ENCODE measurements at regions not wholly inside any gene's neighbourhood (a gene's known extent, or its start where the extent isn't known, plus 50 kb on each side); places are given as distances from the start of the nearest gene placed in this dataset.
"Not testable (repeated sequence)": the region's sequence is repeated elsewhere in the genome, so short reads cannot be mapped to it uniquely, and the experiment has no call there.

DNA sequence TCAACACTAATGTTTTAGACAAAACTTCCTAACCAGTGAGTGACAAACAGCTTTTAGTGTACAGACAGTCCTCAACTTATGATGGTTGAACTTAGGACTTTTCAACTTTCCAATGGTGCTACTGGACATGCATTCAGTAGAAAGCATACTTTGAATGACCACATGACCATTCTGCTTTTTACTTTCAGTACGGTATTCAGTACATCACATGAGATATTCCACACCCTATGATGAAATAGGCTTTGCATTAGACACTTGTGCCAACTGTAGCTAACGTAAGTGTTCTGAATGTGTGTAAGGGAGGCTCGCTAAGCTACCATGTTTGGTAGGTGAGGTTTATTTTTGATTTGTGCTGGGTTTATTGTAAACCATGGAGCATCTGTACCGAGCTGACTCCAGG, 113.7 kb downstream of the WNT7A start:
- no peaks in the 10 kb centered on the region for H3K27me3 Mint-ChIP-seq (ENCODE audit: low read depth)
- intact Hi-C loops (cut with micrococcal nuclease), result no loop called here
- H3K36me3 Mint-ChIP-seq (ENCODE audit: low read depth), result no peaks in the 10 kb centered on the region
- peaks cover 12% of the 10 kb centered on the region for H3K9me3 Mint-ChIP-seq
- DNase-seq, result no peak
- CTCF ChIA-PET, result interaction anchor here (1.4 kb wide), 1 partner anchor 115 kb away, joined by 3 read pairs; no protein-coding TSS in a partner anchor
- no peak overlapping the region for H3K4me3 Mint-ChIP-seq
- H3K4me1 Mint-ChIP-seq (ENCODE audit: low read depth), result peaks cover 8% of the 10 kb centered on the region
- H3K27ac Mint-ChIP-seq, result no peak overlapping the region

GRCh38 chr3:13764161-13764560, 115.7 kb downstream of the WNT7A start:
- H3K27ac Mint-ChIP-seq, result no peak overlapping the region
- H3K36me3 Mint-ChIP-seq (ENCODE audit: low read depth), result no peaks in the 10 kb centered on the region
- DNase-seq, result no peak
- no peak overlapping the region for H3K4me3 Mint-ChIP-seq
- H3K9me3 Mint-ChIP-seq, result peaks cover 12% of the 10 kb centered on the region
- CTCF ChIA-PET, result no interaction called here
- intact Hi-C loops (cut with micrococcal nuclease), result no loop called here
- H3K27me3 Mint-ChIP-seq (ENCODE audit: low read depth), result no peaks in the 10 kb centered on the region
- no peaks in the 10 kb centered on the region for H3K4me1 Mint-ChIP-seq (ENCODE audit: low read depth)

DNA sequence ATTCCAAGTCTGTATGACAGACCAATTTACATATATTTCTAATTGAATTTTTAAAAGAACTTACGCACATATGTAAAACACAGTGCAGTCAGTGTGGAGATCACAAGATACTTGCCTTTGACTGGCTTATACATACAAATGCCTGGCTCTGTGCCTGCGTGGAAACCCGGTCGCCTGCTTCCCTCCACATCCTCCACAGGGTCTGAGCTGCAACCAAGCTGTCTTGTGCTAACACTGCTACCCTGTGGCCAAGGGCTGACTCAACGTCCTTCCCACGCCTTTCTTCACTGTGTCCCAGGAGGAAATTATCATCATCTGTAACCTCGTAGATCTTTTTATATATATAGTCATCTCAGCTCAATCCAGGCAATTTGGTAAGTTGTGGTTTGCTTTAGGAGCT, 117.0 kb downstream of the WNT7A start:
- peaks cover 12% of the 10 kb centered on the region for H3K9me3 Mint-ChIP-seq
- H3K4me3 Mint-ChIP-seq, result no peak overlapping the region
- H3K4me1 Mint-ChIP-seq (ENCODE audit: low read depth), result no peaks in the 10 kb centered on the region
- H3K36me3 Mint-ChIP-seq (ENCODE audit: low read depth), result no peaks in the 10 kb centered on the region
- no peaks in the 10 kb centered on the region for H3K27me3 Mint-ChIP-seq (ENCODE audit: low read depth)
- H3K27ac Mint-ChIP-seq, result no peak overlapping the region
- intact Hi-C loops (cut with micrococcal nuclease), result no loop called here
- no peak for DNase-seq
- CTCF ChIA-PET, result no interaction called here

- H3K27me3 Mint-ChIP-seq (ENCODE audit: low read depth), result peaks cover 6% of the 10 kb centered on the region
- no peaks in the 10 kb centered on the region for H3K36me3 Mint-ChIP-seq (ENCODE audit: low read depth)
- no peak overlapping the region for H3K27ac Mint-ChIP-seq
- intact Hi-C loops (cut with micrococcal nuclease), result no loop called here
- H3K4me3 Mint-ChIP-seq, result no peak overlapping the region
- peaks cover 11% of the 10 kb centered on the region for H3K9me3 Mint-ChIP-seq
- no peak for DNase-seq
- H3K4me1 Mint-ChIP-seq (ENCODE audit: low read depth), result no peaks in the 10 kb centered on the region
- CTCF ChIA-PET, result no interaction called here
Observed at GRCh38 chr3:13750731-13751130, 129.1 kb downstream of the WNT7A start.

GRCh38 chr3:13750215-13750614, 129.7 kb downstream of the WNT7A start:
- peaks cover 7% of the 10 kb centered on the region for H3K9me3 Mint-ChIP-seq
- peaks cover 6% of the 10 kb centered on the region for H3K27me3 Mint-ChIP-seq (ENCODE audit: low read depth)
- H3K36me3 Mint-ChIP-seq (ENCODE audit: low read depth), result no peaks in the 10 kb centered on the region
- intact Hi-C loops (cut with micrococcal nuclease), result no loop called here
- H3K4me3 Mint-ChIP-seq, result no peak overlapping the region
- no peak overlapping the region for H3K27ac Mint-ChIP-seq
- no peak for DNase-seq
- no peaks in the 10 kb centered on the region for H3K4me1 Mint-ChIP-seq (ENCODE audit: low read depth)
- CTCF ChIA-PET, result no interaction called here

DNA sequence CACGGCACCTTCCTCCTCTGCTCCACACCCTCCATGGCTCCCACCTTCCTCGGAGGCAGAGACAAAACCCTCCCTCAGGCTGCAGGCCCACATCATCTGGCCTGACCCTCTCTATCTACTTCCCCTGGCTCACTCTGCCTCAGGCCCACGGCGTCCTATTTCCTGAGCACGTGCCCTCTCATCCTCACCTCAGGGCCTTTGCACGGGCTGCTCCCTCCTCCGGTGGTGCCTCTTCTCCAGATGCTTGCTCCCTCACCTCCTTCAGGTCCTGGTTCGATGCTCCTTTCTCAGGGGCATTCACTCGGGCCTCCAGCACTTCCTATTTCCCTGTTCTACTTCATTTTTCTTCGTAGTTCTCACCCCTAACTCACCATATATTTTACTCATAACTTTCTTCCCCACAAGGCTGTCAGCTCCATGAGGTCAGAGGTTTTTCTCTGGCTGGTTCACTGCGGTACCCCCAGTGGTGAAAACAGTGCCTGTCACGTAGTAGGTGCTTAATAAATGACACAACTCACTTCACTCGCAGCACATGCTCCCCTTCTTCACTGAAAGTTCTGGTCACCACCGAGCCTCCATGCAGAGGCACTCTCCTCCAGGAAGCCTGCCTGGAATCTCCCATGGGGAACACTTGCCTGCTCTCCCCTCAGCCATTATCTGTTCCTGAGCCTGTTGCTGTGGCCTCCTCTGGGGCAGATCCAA, 130.7 kb downstream of the WNT7A start:
- Mint-ChIP-seq H3K27ac (no peak overlapping the region), H3K4me1 (ENCODE audit: low read depth) (no peaks in the 10 kb centered on the region), H3K9me3 (no peaks in the 10 kb centered on the region), H3K4me3 (no peak overlapping the region), H3K36me3 (ENCODE audit: low read depth) (no peaks in the 10 kb centered on the region), H3K27me3 (ENCODE audit: low read depth) (peaks cover 9% of the 10 kb centered on the region)
- DNase-seq, result no peak
- CTCF ChIA-PET, result no interaction called here
- intact Hi-C loops (cut with micrococcal nuclease), result no loop called here

GRCh38 chr3:13748276-13748879, 131.5 kb downstream of the WNT7A start:
- Mint-ChIP-seq H3K27me3 (ENCODE audit: low read depth) (peaks cover 10% of the 10 kb centered on the region), H3K36me3 (ENCODE audit: low read depth) (no peaks in the 10 kb centered on the region), H3K27ac (no peak overlapping the region), H3K4me1 (ENCODE audit: low read depth) (no peaks in the 10 kb centered on the region), H3K9me3 (no peaks in the 10 kb centered on the region), H3K4me3 (no peak overlapping the region)
- CTCF ChIA-PET, result no interaction called here
- intact Hi-C loops (cut with micrococcal nuclease), result no loop called here
- DNase-seq, result no peak

GRCh38 chr3:13747627-13748026, 132.2 kb downstream of the WNT7A start:
- no peaks in the 10 kb centered on the region for H3K36me3 Mint-ChIP-seq (ENCODE audit: low read depth)
- H3K9me3 Mint-ChIP-seq, result peaks cover under 1% of the 10 kb centered on the region
- peaks cover 12% of the 10 kb centered on the region for H3K27me3 Mint-ChIP-seq (ENCODE audit: low read depth)
- no peaks in the 10 kb centered on the region for H3K4me1 Mint-ChIP-seq (ENCODE audit: low read depth)
- no peak for DNase-seq
- intact Hi-C loops (cut with micrococcal nuclease), result no loop called here
- H3K27ac Mint-ChIP-seq, result no peak overlapping the region
- CTCF ChIA-PET, result no interaction called here
- H3K4me3 Mint-ChIP-seq, result no peak overlapping the region

DNA sequence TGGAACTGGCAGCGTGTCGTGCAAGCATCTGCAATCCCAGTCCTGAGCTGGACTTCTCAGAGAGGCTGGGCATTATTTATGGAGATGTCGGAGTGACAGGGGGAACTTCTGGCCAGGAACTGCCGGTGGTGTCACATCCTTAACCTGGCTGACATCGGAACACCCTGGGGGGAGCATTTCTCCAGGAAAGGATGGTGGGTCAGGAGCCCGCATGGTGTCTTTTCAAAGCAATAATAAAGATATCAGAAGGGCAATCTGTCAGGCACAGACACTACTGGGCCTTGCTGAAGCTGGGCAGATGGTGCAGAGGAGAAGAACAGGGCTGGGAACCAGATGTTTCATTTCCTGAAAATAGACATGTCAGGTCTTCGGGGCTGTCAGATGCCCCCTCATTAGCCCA, 133.5 kb downstream of the WNT7A start:
- DNase-seq, result no peak
- Mint-ChIP-seq H3K27me3 (ENCODE audit: low read depth) (peaks cover 14% of the 10 kb centered on the region), H3K4me1 (ENCODE audit: low read depth) (no peaks in the 10 kb centered on the region), H3K27ac (no peak overlapping the region), H3K9me3 (peaks cover 7% of the 10 kb centered on the region), H3K36me3 (ENCODE audit: low read depth) (no peaks in the 10 kb centered on the region), H3K4me3 (no peak overlapping the region)
- CTCF ChIA-PET, result no interaction called here
- intact Hi-C loops (cut with micrococcal nuclease), result no loop called here

DNA sequence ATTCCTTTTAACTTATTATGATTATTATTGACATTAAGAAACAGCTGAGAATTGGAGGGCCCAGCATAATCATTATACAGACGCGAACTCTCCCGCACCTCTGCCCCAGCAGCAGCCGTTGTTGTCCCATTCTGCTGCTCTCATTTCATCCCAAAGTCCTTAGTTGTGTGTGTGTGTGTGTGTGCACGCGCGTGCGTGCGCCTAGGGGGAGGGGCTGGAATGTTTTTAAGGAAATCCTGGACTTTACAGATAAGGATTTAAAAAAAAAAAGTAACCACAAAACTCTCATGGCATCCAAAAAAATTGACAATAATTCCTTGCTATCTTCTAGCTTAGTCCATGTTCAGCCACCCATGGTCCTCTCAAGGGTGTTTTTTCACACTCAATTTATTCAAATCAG, 134.2 kb downstream of the WNT7A start:
- peaks cover 7% of the 10 kb centered on the region for H3K9me3 Mint-ChIP-seq
- H3K4me3 Mint-ChIP-seq, result no peak overlapping the region
- DNase-seq, result no peak
- CTCF ChIA-PET, result no interaction called here
- intact Hi-C loops (cut with micrococcal nuclease), result no loop called here
- no peaks in the 10 kb centered on the region for H3K36me3 Mint-ChIP-seq (ENCODE audit: low read depth)
- peaks cover 20% of the 10 kb centered on the region for H3K27me3 Mint-ChIP-seq (ENCODE audit: low read depth)
- H3K4me1 Mint-ChIP-seq (ENCODE audit: low read depth), result no peaks in the 10 kb centered on the region
- no peak overlapping the region for H3K27ac Mint-ChIP-seq

GRCh38 chr3:13740795-13741194, 139.1 kb downstream of the WNT7A start:
- intact Hi-C loops (cut with micrococcal nuclease), result no loop called here
- DNase-seq, result no peak
- Mint-ChIP-seq H3K4me1 (ENCODE audit: low read depth) (no peaks in the 10 kb centered on the region), H3K4me3 (no peak overlapping the region), H3K27ac (no peak overlapping the region), H3K27me3 (ENCODE audit: low read depth) (peaks cover 19% of the 10 kb centered on the region), H3K36me3 (ENCODE audit: low read depth) (no peaks in the 10 kb centered on the region), H3K9me3 (peaks cover 13% of the 10 kb centered on the region)
- CTCF ChIA-PET, result no interaction called here

DNA sequence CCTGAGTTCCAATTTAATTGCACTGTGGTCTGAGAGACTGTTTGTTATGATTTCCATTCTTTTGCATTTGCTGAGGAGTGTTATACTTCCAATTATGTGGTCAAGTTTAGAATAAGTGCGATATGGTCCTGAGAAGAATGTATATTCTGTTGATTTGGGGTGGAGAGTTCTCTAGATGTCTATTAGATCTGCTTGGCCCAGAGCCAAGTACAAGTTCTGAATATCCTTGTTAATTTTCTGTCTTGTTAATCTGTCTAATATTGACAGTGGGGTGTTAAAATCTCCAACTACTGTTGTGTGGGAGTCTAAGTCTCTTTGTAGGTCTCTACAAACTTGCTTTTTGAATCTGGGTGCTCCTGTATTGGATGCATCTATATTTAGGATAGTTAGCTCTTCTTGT, 146.1 kb downstream of the WNT7A start:
- intact Hi-C loops (cut with micrococcal nuclease); H3K36me3 Mint-ChIP-seq (ENCODE audit: low read depth); H3K27ac Mint-ChIP-seq; H3K4me3 Mint-ChIP-seq; DNase-seq; H3K4me1 Mint-ChIP-seq (ENCODE audit: low read depth); CTCF ChIA-PET: not testable (repeated sequence)
- H3K27me3 Mint-ChIP-seq (ENCODE audit: low read depth), result peaks cover 34% of the 10 kb centered on the region
- H3K9me3 Mint-ChIP-seq, result peaks cover 19% of the 10 kb centered on the region

DNA sequence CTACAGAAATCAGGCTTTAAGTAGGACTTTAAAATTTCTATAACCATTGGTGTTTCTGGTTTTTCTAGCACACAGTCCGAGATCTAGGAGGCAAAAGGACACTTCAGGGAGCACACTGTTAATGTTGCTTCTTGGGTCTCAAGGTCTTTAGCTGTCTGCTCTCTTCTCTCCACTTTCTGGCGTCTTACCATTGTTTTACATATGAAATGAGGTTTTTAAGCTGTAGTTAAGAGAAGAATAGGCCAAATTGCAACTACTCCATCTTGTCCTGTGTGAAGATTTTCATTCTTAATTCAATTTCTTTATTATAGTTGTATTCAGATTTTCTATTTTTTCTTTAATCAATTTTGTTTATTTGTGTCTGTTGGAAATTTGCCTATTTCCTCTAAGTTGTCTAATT, 151.4 kb downstream of the WNT7A start:
- H3K9me3 Mint-ChIP-seq, result peaks cover 1% of the 10 kb centered on the region
- H3K4me3 Mint-ChIP-seq, result no peak overlapping the region
- no peak for DNase-seq
- H3K4me1 Mint-ChIP-seq (ENCODE audit: low read depth), result no peaks in the 10 kb centered on the region
- intact Hi-C loops (cut with micrococcal nuclease), result no loop called here
- H3K27ac Mint-ChIP-seq, result no peak overlapping the region
- CTCF ChIA-PET, result interaction anchor here (0.7 kb wide), 1 partner anchor 10 kb away, joined by 3 read pairs; no protein-coding TSS in a partner anchor
- peaks cover 1% of the 10 kb centered on the region for H3K36me3 Mint-ChIP-seq (ENCODE audit: low read depth)
- H3K27me3 Mint-ChIP-seq (ENCODE audit: low read depth), result peaks cover 26% of the 10 kb centered on the region

Data from activated naive CD4-positive, alpha-beta T cell treated with anti-CD3 and anti-CD28 coated beads for 36 hours (primary cell).